ENCODE measurements at regions not wholly inside any gene's neighbourhood (a gene's known extent, or its start where the extent isn't known, plus 50 kb on each side); places are given as distances from the start of the nearest gene placed in this dataset.

DNA sequence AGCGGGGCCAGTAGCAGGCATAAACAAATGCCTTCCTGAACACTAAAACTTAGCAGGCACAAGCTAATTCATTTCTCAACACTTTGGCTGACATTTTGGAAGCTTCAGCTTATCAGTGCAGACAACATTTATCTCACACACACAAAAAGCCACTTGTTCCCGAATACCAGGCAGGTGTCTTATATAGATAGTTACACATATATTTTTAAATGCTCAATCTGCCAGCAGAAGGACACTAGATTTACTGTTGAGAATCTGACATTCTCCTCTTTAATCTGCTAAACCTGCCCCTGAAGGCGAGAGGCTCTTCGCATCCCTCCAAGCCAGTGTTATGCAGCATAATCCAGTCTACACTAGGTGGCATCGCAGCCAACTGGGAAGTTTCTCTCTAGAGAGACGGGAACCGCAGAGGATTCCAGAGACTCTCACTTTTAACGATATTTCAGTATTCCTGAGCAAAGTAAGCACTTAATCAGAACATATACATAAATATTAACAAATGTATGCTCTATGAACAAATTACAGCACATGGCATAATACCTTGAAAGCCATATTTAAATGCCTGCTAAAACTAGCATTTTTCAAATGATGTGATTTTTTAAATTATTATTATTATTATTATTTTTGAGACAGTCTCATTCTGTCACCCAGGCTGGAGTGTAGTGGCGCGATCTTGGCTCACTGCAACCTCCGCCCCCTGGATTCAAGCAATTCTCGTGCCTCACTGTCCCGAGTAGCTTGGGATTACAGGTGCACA, 90.2 kb upstream of the SCG2 start:
- ChIA-PET CTCF (no interaction called here), POLR2A (no interaction called here)
- TF ChIP-seq, protein P1, sequence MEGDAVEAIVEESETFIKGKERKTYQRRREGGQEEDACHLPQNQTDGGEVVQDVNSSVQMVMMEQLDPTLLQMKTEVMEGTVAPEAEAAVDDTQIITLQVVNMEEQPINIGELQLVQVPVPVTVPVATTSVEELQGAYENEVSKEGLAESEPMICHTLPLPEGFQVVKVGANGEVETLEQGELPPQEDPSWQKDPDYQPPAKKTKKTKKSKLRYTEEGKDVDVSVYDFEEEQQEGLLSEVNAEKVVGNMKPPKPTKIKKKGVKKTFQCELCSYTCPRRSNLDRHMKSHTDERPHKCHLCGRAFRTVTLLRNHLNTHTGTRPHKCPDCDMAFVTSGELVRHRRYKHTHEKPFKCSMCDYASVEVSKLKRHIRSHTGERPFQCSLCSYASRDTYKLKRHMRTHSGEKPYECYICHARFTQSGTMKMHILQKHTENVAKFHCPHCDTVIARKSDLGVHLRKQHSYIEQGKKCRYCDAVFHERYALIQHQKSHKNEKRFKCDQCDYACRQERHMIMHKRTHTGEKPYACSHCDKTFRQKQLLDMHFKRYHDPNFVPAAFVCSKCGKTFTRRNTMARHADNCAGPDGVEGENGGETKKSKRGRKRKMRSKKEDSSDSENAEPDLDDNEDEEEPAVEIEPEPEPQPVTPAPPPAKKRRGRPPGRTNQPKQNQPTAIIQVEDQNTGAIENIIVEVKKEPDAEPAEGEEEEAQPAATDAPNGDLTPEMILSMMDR (IDR thresholded peaks at IDR 0.05) = no peak
- intact Hi-C loops (cut with micrococcal nuclease) = no loop called here
- Mint-ChIP-seq H3K36me3 (ENCODE audit: low read depth) (no peaks in the 10 kb centered on the region), H3K4me1 (no peaks in the 10 kb centered on the region), H3K9me3 (no peaks in the 10 kb centered on the region), H3K4me3 (no peak overlapping the region), H3K27ac (no peak overlapping the region), H3K27me3 (peaks cover 1% of the 10 kb centered on the region)
- DNase-seq (no peak), ATAC-seq (ENCODE audit: low read depth) (no peak)

DNA sequence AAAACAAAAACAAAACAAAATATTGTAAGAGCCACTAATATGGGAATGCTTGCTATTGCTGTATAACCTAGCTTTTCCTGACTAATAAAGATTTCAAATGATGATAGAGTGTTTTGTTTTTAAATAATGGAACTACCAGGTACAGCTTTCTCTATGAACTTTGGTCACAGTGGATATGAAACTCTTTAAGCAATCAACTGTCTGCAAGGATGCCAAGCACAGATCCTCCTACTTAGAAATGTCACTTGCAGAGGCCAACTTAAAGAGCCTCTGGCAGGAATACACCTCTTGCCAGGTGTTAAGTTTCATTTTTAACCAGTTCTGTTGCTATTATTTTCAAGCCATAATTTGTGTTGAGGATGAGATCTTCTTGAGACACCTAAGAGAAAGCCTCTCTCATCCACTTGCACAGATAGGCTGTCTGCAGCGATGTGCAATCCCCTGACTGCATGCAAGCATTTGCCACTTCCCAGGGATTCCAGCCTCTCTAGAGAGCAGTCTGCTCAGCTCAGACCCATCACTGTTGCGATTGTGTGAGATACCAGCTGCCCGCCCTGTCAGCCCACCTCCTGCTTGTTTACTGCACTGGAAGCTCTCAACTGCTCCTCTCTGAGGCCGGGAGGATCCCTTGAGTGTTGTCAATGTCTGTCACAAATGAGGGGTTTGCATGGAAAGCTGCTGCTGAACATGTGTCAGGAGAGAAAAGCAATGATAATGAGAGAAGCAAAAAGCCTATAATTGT, 86.1 kb upstream of the SCG2 start:
- Mint-ChIP-seq H3K36me3 (ENCODE audit: low read depth) (no peaks in the 10 kb centered on the region), H3K9me3 (no peaks in the 10 kb centered on the region), H3K27ac (no peak overlapping the region), H3K27me3 (no peaks in the 10 kb centered on the region), H3K4me1 (no peaks in the 10 kb centered on the region), H3K4me3 (no peak overlapping the region)
- intact Hi-C loops (cut with micrococcal nuclease) = no loop called here
- ChIA-PET POLR2A (no interaction called here), CTCF (no interaction called here)
- DNase-seq (no peak), ATAC-seq (ENCODE audit: low read depth) (no peak)
- TF ChIP-seq, protein P1 (IDR thresholded peaks at IDR 0.05) = no peak

DNA sequence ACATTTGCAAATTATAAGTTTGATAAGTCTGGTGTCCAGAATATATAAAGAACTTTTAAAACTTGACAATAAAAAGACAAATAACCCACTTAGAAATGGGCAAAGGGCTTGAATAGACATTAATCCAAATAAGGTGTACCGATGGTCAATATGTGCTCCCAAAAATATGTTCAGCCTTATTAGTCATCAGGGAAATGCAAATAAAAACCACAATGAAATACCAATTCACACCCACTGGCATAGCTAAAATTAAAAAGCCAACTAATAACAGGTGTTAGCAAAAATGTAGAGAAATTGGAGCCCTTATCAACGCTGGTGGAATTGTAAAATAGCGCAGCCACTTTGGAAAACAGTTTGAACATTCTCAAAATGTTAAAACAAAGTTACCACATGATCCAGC, 79.0 kb upstream of the SCG2 start:
- DNase-seq (no peak), ATAC-seq (ENCODE audit: low read depth) (no peak)
- no peak overlapping the region for H3K27ac Mint-ChIP-seq
- no peaks in the 10 kb centered on the region for H3K36me3 Mint-ChIP-seq (ENCODE audit: low read depth)
- H3K27me3 Mint-ChIP-seq = peaks cover 2% of the 10 kb centered on the region
- no peak overlapping the region for H3K4me3 Mint-ChIP-seq
- ChIA-PET CTCF (no interaction called here), POLR2A (no interaction called here)
- TF ChIP-seq, protein P1 (IDR thresholded peaks at IDR 0.05) = no peak
- H3K9me3 Mint-ChIP-seq = no peaks in the 10 kb centered on the region
- no peaks in the 10 kb centered on the region for H3K4me1 Mint-ChIP-seq
- intact Hi-C loops (cut with micrococcal nuclease) = no loop called here

DNA sequence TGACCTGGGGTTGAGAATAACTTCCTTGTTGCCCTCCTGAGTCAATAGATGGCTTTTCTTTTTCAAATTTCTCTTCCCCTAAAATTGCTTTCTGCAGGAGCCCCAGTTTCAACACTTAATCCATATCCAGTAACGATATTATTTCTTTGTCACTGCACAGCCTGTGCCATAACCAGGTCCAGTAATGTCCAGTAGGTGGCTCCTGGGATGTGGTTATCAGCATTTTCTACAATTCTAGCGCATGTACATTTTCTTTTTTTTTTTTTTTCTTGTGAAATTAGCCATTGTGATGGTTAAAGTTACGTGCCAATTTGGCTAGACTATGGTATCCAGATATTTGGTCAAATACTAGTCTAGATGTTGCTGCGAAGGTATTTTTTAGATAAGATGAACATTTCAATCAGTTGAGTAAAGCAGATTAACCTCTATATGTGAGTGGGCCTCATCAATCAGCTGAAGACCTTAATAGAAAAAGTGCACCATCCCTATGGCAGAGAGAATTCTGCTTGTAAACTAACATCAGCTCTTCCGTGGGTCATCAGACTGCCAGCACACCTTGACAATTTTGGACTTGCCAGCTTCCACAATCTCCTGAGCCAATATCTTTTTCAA, 72.9 kb upstream of the SCG2 start:
- H3K9me3 Mint-ChIP-seq = no peaks in the 10 kb centered on the region
- no peak for DNase-seq
- ChIA-PET CTCF (interaction anchor here (0.7 kb wide), 1 partner anchor 20 kb away, joined by 4 read pairs; no protein-coding TSS in a partner anchor), POLR2A (no interaction called here)
- intact Hi-C loops (cut with micrococcal nuclease) = no loop called here
- no peak for ATAC-seq (ENCODE audit: low read depth)
- H3K4me3 Mint-ChIP-seq = no peak overlapping the region
- no peaks in the 10 kb centered on the region for H3K36me3 Mint-ChIP-seq (ENCODE audit: low read depth)
- H3K27ac Mint-ChIP-seq = no peak overlapping the region
- TF ChIP-seq, protein P1 (IDR thresholded peaks at IDR 0.05) = no peak
- peaks cover 4% of the 10 kb centered on the region for H3K27me3 Mint-ChIP-seq
- no peaks in the 10 kb centered on the region for H3K4me1 Mint-ChIP-seq
